ENCODE measurements at regions not wholly inside any gene's neighbourhood (a gene's known extent, or its start where the extent isn't known, plus 50 kb on each side); places are given as distances from the start of the nearest gene placed in this dataset.

- TF ChIP-seq CTCF (IDR thresholded peaks at IDR 0.05; ENCODE audit: low read depth, low read length) (no peak), EZH2phosphoT487 (IDR thresholded peaks at IDR 0.05; ENCODE audit: low read depth) (no peak)
Observed at GRCh38 chr5:54825005-54825404, 160.4 kb downstream of the ESM1 start.

All from OCI-LY3 (cell line).